GM23338 (cell line): ENCODE measurements at regions not wholly inside any gene's neighbourhood (a gene's known extent, or its start where the extent isn't known, plus 50 kb on each side); places are given as distances from the start of the nearest gene placed in this dataset.

Source experiments
- ATAC-seq: fragments of 200-7000 bp; cut with Tn5 transposase; 3 replicates; pipeline ENCODE4 v1.9.1; 2020
- DNase-seq: peaks from one replicate; pipeline ENCODE4 v3.0.0-alpha.2; 2015; ENCODE audit warnings: low spot score
- H2AFZ ChIP-seq: fragments of 200-600 bp; sonication (generic); 2 replicates; pipeline ENCODE4 v1.8.0; 2016; ENCODE audit warnings: antibody characterized with exemption, mild to moderate bottlenecking, moderate library complexity
- H3F3A ChIP-seq: fragments of 200-600 bp; sonication (generic); replicated peaks from 2 replicates; pipeline ENCODE4 v1.8.0; 2017; ENCODE audit warnings: antibody characterized with exemption, mixed run types, low read depth
- H3K27ac ChIP-seq: fragments of 200-600 bp; sonication (generic); 2 replicates; pipeline ENCODE4 v1.6.1; 2016; ENCODE audit warnings: low read depth
- H3K27me3 ChIP-seq: fragments of 200-600 bp; sonication (generic); 2 replicates; pipeline ENCODE4 v1.8.0; 2016; ENCODE audit warnings: mild to moderate bottlenecking, mixed run types, moderate library complexity; ENCODE audit not compliant: insufficient read depth
- H3K36me3 ChIP-seq: fragments of 200-600 bp; sonication (generic); 2 replicates; pipeline ENCODE4 v1.8.0; 2016; ENCODE audit warnings: mild to moderate bottlenecking; ENCODE audit not compliant: insufficient read depth
- H3K4me1 ChIP-seq: fragments of 200-600 bp; sonication (generic); 2 replicates; pipeline ENCODE4 v1.8.0; 2016; ENCODE audit warnings: mild to moderate bottlenecking, moderate library complexity; ENCODE audit not compliant: insufficient read depth
- H3K4me2 ChIP-seq: fragments of 200-600 bp; sonication (generic); 2 replicates; pipeline ENCODE4 v1.7.1; 2017; ENCODE audit warnings: mixed run types
- H3K4me3 ChIP-seq: fragments of 200-600 bp; sonication (generic); 2 replicates; pipeline ENCODE4 v1.6.1; 2016; ENCODE audit warnings: mixed run types
- H3K79me2 ChIP-seq: fragments of 200-600 bp; sonication (generic); replicated peaks from 2 replicates; pipeline ENCODE4 v1.8.0; 2017; ENCODE audit warnings: mild to moderate bottlenecking; ENCODE audit not compliant: insufficient read depth
- H3K9me2 ChIP-seq: fragments of 200-600 bp; sonication (generic); 2 replicates; pipeline ENCODE4 v1.8.0; 2017; ENCODE audit not compliant: insufficient read depth
- H4K20me1 ChIP-seq: fragments of 200-600 bp; sonication (generic); replicated peaks from 2 replicates; pipeline ENCODE4 v1.8.0; 2017; ENCODE audit warnings: mild to moderate bottlenecking; ENCODE audit not compliant: insufficient read depth
- H3K27ac Mint-ChIP-seq: 2 replicates; pipeline ENCODE4 v1.8.0; 2020; ENCODE audit warnings: inconsistent platforms, mild to moderate bottlenecking, moderate library complexity, mixed read lengths
- H3K27me3 Mint-ChIP-seq: 3 replicates; pipeline ENCODE4 v1.8.0; 2022; ENCODE audit warnings: low read depth, mild to moderate bottlenecking, moderate library complexity, mixed read lengths, inconsistent platforms; ENCODE audit not compliant: insufficient read depth, poor library complexity
- H3K36me3 Mint-ChIP-seq: 3 replicates; pipeline ENCODE4 v1.8.0; 2021; ENCODE audit warnings: low read depth, mild to moderate bottlenecking, inconsistent platforms, moderate library complexity, mixed read lengths
- H3K4me1 Mint-ChIP-seq: 3 replicates; pipeline ENCODE4 v1.8.0; 2020; ENCODE audit warnings: mild to moderate bottlenecking, inconsistent platforms, mixed read lengths
- H3K4me3 Mint-ChIP-seq: 3 replicates; pipeline ENCODE4 v1.8.0; 2021; ENCODE audit warnings: moderate library complexity, mild to moderate bottlenecking, inconsistent platforms, mixed read lengths
- H3K9me3 Mint-ChIP-seq: 3 replicates; pipeline ENCODE4 v1.8.0; 2020; ENCODE audit warnings: moderate library complexity, mild to moderate bottlenecking, inconsistent platforms, mixed read lengths
- EZH2 ChIP-seq: fragments of 200-600 bp; sonication (generic); IDR thresholded peaks from one replicate; pipeline ENCODE4 v1.8.0; 2017; ENCODE audit warnings: antibody characterized with exemption, mild to moderate bottlenecking, low read depth; ENCODE audit not compliant: unreplicated experiment
- EZH2phosphoT487 ChIP-seq: fragments of 200-600 bp; sonication (generic); IDR thresholded peaks from one replicate; pipeline ENCODE4 v1.8.1; 2018; ENCODE audit warnings: antibody characterized with exemption; ENCODE audit not compliant: unreplicated experiment
- JUNB ChIP-seq: IDR thresholded peaks from one replicate; pipeline ENCODE4 v1.6.1; 2016; ENCODE audit warnings: antibody characterized with exemption; ENCODE audit not compliant: unreplicated experiment
- NANOG ChIP-seq: IDR thresholded peaks from 2 replicates; pipeline ENCODE4 v1.6.1; 2016; ENCODE audit warnings: antibody characterized with exemption, borderline replicate concordance
- POLR2AphosphoS5 ChIP-seq: IDR thresholded peaks from 2 replicates; pipeline ENCODE4 v1.6.1; 2016; ENCODE audit warnings: antibody characterized with exemption, low read depth
- ZNF331 ChIP-seq: fragments of 250-450 bp; sonication (Bioruptor Pico); IDR thresholded peaks from 2 replicates; pipeline ENCODE4 v1.5.0; 2020; ENCODE audit warnings: low read depth, mild to moderate bottlenecking, moderate library complexity
- TF ChIP-seq, protein P1 (sequence below): IDR thresholded peaks from 2 replicates; pipeline ENCODE4 v1.6.1; 2016; ENCODE audit warnings: antibody characterized with exemption
- TF ChIP-seq, protein P2 (sequence below): fragments of 250-450 bp; sonication (Bioruptor Pico); IDR thresholded peaks from 2 replicates; pipeline ENCODE4 v1.5.0; 2020; ENCODE audit warnings: mild to moderate bottlenecking, moderate library complexity
- TF ChIP-seq, protein P3 (sequence below), 2 experiments: fragments of 200-600 bp in 1 of 2; sonication (generic) in 1 of 2; conservative IDR thresholded peaks; 2 replicates each; pipeline versions ENCODE4 v1.5.1 to v1.6.1; 2016 to 2017; ENCODE audit warnings: antibody characterized with exemption in 2 of 2, low read depth in 2 of 2, mild to moderate bottlenecking in 2 of 2, moderate library complexity in 1 of 2

DNA sequence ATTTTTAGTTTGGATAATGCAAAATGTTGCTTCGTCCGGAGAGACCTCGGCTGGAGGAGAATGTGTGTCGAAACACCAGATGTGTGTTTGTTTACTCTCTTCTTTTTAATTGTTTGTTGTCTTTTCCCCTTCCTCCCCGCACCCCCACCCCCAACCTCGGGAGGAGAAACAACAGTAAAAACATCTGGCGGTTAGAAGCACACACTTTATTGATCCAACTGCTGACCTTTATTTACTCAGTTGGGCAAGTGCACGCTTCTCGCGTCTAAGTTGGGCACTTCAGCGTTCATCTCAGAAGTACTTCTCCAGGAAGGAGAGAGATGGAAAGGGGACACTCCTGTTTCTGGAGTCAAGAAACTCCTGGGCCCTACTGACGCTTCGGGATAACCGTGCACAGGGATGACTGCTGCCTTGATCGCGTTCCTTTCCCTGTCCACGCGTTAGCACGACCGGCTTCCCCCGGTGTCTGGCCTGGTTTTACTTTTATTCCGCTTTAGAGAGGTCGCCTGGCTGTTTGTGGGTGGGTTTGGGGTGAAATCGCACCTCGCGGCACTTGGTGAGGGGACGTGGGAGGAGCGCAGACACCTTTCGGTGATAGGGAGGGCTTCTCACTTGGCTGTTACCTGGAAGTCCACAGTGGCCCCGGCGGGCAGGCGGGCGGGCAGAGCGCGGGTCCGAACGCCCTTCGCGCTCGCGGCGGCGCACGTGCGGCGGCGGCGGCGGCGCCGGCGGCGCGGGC, 168.3 kb upstream of the PPP1R3A start:
- H3K36me3 Mint-ChIP-seq: no peaks in the 10 kb centered on the region; the same call in 2 of the 3 replicates
- H3K27ac Mint-ChIP-seq: no peak overlapping the region
- Histone ChIP-seq H3F3A (no peaks in the 10 kb centered on the region; the same call in 1 of the 2 replicates), H2AFZ (no peak overlapping the region; the same call in 1 of the 2 replicates), H3K27me3 (peaks cover 89% of the 10 kb centered on the region), H3K4me1 (peaks cover 13% of the 10 kb centered on the region), H3K9me2 (no peaks in the 10 kb centered on the region), H4K20me1 (no peaks in the 10 kb centered on the region), H3K36me3 (no peaks in the 10 kb centered on the region), H3K4me3 (peak overlapping the region; percentile 66), H3K4me2 (peak overlapping the region; percentile 93), H3K79me2 (no peaks in the 10 kb centered on the region), H3K27ac (no peak overlapping the region)
- DNase-seq: peak; percentile 52
- ATAC-seq: no peak
- TF ChIP-seq EZH2phosphoT487 (peak; percentile 30), EZH2 (peak; percentile 42), NANOG (no peak)
- H3K27me3 Mint-ChIP-seq: peaks cover 59% of the 10 kb centered on the region
- H3K4me3 Mint-ChIP-seq: peak overlapping the region; percentile 92
- H3K9me3 Mint-ChIP-seq: no peaks in the 10 kb centered on the region; the same call in 2 of the 3 replicates
- peaks cover 24% of the 10 kb centered on the region for H3K4me1 Mint-ChIP-seq

DNA sequence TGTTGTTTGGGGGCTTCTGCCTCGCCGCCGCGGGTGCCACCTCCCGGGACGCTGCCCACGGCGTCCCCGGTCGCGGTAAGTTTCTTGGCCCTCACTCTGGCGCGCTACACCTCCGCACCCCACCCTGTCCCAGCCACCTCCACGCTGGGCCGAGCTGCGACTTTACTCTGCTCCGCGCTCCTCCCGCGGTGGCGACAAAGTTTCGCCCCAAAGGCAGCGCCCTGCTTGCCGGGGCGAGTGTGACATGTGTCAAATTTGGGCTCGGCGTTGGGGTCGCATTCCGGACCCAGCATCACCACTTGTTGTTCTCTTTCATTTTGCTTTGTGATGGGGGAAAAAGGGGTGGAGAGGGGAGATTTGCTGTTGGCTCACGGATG, 167.7 kb upstream of the PPP1R3A start:
- Histone ChIP-seq H3K36me3 (no peaks in the 10 kb centered on the region), H3K27me3 (peaks cover 90% of the 10 kb centered on the region), H3K4me2 (peak overlapping the region; percentile 93), H3K79me2 (no peaks in the 10 kb centered on the region), H2AFZ (no peak overlapping the region; the same call in 1 of the 2 replicates), H3K9me2 (no peaks in the 10 kb centered on the region), H3F3A (no peaks in the 10 kb centered on the region; the same call in 1 of the 2 replicates), H3K27ac (no peak overlapping the region), H4K20me1 (no peaks in the 10 kb centered on the region), H3K4me1 (peaks cover 13% of the 10 kb centered on the region), H3K4me3 (peak overlapping the region; percentile 66)
- TF ChIP-seq JUNB (no peak), EZH2 (peak; percentile 71), NANOG (no peak), ZNF331 (no peak), EZH2phosphoT487 (peak; percentile 22), POLR2AphosphoS5 (no peak)
- TF ChIP-seq, protein P1, sequence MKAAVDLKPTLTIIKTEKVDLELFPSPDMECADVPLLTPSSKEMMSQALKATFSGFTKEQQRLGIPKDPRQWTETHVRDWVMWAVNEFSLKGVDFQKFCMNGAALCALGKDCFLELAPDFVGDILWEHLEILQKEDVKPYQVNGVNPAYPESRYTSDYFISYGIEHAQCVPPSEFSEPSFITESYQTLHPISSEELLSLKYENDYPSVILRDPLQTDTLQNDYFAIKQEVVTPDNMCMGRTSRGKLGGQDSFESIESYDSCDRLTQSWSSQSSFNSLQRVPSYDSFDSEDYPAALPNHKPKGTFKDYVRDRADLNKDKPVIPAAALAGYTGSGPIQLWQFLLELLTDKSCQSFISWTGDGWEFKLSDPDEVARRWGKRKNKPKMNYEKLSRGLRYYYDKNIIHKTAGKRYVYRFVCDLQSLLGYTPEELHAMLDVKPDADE: no peak
- TF ChIP-seq, protein P2, sequence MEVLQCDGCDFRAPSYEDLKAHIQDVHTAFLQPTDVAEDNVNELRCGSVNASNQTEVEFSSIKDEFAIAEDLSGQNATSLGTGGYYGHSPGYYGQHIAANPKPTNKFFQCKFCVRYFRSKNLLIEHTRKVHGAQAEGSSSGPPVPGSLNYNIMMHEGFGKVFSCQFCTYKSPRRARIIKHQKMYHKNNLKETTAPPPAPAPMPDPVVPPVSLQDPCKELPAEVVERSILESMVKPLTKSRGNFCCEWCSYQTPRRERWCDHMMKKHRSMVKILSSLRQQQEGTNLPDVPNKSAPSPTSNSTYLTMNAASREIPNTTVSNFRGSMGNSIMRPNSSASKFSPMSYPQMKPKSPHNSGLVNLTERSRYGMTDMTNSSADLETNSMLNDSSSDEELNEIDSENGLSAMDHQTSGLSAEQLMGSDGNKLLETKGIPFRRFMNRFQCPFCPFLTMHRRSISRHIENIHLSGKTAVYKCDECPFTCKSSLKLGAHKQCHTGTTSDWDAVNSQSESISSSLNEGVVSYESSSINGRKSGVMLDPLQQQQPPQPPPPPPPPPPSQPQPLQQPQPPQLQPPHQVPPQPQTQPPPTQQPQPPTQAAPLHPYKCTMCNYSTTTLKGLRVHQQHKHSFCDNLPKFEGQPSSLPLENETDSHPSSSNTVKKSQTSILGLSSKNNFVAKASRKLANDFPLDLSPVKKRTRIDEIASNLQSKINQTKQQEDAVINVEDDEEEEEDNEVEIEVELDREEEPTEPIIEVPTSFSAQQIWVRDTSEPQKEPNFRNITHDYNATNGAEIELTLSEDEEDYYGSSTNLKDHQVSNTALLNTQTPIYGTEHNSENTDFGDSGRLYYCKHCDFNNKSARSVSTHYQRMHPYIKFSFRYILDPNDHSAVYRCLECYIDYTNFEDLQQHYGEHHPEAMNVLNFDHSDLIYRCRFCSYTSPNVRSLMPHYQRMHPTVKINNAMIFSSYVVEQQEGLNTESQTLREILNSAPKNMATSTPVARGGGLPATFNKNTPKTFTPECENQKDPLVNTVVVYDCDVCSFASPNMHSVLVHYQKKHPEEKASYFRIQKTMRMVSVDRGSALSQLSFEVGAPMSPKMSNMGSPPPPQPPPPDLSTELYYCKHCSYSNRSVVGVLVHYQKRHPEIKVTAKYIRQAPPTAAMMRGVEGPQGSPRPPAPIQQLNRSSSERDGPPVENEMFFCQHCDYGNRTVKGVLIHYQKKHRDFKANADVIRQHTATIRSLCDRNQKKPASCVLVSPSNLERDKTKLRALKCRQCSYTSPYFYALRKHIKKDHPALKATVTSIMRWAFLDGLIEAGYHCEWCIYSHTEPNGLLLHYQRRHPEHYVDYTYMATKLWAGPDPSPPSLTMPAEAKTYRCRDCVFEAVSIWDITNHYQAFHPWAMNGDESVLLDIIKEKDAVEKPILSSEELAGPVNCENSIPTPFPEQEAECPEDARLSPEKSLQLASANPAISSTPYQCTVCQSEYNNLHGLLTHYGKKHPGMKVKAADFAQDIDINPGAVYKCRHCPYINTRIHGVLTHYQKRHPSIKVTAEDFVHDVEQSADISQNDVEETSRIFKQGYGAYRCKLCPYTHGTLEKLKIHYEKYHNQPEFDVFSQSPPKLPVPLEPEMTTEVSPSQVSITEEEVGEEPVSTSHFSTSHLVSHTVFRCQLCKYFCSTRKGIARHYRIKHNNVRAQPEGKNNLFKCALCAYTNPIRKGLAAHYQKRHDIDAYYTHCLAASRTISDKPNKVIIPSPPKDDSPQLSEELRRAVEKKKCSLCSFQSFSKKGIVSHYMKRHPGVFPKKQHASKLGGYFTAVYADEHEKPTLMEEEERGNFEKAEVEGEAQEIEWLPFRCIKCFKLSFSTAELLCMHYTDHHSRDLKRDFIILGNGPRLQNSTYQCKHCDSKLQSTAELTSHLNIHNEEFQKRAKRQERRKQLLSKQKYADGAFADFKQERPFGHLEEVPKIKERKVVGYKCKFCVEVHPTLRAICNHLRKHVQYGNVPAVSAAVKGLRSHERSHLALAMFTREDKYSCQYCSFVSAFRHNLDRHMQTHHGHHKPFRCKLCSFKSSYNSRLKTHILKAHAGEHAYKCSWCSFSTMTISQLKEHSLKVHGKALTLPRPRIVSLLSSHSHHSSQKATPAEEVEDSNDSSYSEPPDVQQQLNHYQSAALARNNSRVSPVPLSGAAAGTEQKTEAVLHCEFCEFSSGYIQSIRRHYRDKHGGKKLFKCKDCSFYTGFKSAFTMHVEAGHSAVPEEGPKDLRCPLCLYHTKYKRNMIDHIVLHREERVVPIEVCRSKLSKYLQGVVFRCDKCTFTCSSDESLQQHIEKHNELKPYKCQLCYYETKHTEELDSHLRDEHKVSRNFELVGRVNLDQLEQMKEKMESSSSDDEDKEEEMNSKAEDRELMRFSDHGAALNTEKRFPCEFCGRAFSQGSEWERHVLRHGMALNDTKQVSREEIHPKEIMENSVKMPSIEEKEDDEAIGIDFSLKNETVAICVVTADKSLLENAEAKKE (CRISPR knock-in tag): no peak
- TF ChIP-seq, protein P3, sequence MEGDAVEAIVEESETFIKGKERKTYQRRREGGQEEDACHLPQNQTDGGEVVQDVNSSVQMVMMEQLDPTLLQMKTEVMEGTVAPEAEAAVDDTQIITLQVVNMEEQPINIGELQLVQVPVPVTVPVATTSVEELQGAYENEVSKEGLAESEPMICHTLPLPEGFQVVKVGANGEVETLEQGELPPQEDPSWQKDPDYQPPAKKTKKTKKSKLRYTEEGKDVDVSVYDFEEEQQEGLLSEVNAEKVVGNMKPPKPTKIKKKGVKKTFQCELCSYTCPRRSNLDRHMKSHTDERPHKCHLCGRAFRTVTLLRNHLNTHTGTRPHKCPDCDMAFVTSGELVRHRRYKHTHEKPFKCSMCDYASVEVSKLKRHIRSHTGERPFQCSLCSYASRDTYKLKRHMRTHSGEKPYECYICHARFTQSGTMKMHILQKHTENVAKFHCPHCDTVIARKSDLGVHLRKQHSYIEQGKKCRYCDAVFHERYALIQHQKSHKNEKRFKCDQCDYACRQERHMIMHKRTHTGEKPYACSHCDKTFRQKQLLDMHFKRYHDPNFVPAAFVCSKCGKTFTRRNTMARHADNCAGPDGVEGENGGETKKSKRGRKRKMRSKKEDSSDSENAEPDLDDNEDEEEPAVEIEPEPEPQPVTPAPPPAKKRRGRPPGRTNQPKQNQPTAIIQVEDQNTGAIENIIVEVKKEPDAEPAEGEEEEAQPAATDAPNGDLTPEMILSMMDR (conservative IDR thresholded peaks at IDR 0.05; ENCODE audit: low read depth in 2 of 2): no peak
- peak overlapping the region; percentile 92 for H3K4me3 Mint-ChIP-seq
- H3K4me1 Mint-ChIP-seq: peaks cover 24% of the 10 kb centered on the region
- DNase-seq (peak; percentile 44), ATAC-seq (no peak)
- H3K27me3 Mint-ChIP-seq: peaks cover 61% of the 10 kb centered on the region
- no peaks in the 10 kb centered on the region; the same call in 2 of the 3 replicates for H3K36me3 Mint-ChIP-seq
- H3K27ac Mint-ChIP-seq: no peak overlapping the region
- no peaks in the 10 kb centered on the region; the same call in 2 of the 3 replicates for H3K9me3 Mint-ChIP-seq
